Fibroblast of peridontal ligament (primary cell): ENCODE measurements at regions not wholly inside any gene's neighbourhood (a gene's known extent, or its start where the extent isn't known, plus 50 kb on each side); places are given as distances from the start of the nearest gene placed in this dataset.

Experiments
- DNase-seq: peaks from one replicate; pipeline ENCODE4 v3.0.0-alpha.2; 2010; ENCODE audit errors: extremely low read depth

DNA sequence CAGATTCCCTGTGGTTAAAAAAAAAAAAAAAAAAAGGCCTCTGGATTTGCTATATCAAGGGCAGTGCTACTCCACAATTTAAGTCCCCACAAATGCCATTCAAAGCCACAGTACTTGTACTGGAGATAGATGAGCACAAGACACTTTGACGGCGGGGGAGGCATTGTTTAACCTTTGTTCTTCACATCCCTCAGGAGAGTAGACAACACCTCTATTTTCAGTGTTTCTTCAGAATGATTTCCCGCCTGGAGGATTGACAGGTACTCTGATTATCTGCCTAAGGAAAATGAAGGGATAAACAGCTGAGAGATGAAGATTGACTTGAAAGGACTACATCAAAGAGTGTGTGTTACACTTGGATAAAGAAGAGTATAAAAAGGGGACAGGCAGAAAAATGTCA, 58.7 kb downstream of the OTOL1 start:
- no peak for DNase-seq

DNA sequence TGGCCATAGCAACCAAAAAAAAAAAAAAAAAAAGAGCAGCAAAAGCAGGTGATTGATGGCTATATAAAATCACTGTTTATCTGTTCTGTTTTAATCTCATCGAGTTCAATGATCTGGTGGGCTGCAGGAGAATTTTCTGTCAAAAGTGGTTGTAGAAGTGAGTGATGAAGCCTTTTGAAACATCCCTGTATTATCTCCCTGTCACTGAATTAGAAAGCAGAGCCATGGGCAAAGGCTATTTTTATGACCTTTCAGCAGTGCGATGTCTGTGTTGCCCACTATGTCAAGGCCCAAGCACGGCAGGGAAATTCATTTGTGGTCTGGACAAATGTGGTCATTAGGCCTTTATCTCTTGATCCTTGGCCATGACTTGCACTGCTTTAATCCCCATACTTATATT, 59.9 kb downstream of the OTOL1 start:
- no peak for DNase-seq

DNA sequence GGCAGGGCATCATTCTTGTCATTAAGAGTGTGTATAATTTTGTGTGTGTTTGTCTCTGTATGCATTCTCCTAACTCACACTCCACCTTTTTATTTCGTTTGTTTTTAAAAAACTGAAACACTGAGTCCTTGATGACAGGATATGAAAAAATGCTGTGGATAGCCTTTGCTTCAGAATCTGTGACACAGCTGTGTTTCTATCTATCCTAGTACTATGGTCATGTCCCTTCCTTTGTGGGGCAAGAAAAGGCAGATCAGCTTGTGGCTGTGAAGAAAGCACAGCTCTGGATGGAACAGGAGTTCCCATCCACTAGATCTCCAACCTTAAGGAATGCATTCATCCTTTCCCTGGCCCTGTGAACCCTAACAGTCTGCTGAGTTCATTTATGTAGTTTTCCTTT, 60.3 kb downstream of the OTOL1 start:
- no peak for DNase-seq

DNA sequence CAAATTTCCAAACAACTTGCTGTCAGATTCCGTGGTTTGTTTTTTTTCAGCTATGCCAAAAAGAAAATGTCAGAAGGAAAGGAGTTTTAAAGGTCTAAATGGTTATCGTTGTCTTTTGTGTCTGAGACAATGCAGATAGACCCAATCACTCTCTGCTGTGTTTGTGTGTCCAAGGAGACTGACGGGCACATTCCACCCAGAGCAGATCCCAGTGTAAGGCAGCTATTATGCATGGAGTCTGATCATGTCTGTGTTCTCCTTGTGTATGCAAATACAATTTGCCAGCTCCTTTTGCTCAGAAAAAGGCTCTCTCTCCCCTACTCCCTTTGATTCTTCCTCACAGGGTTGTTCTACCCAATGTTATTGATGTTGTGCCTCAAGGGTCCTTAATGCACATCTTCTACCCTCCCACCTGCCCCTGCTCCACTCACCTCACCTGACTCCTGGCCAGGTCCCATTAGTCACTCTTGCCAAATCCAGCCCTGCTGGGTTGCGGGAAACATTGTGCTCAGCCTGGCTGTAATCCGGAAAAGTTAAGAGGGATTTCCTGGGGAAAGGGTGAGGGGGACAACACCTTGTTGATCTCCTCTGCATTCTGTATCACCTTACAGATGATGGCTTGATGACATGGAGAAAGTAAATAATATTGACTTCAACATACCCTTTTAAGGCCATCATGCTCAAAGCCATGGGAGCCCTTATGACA, 61.0 kb downstream of the OTOL1 start:
- no peak for DNase-seq

DNA sequence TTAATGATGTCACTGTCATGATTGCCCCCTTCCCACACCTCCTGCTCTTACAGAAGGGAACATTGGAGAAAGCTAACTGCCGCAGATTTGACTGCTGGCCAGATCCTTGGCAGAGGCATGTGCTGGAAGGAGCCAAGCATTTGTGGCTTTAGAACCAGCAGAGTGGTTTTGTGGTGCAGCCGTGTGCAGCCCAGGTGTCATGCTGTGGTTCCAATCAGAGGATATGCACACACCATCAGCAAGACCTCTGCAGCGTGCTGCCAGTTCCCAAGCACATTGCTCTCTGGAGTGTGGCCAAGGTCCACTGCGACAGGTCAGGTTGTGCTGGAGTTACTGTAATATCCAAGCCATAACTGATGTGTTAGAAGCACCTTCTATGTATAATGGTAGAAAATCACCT, 61.6 kb downstream of the OTOL1 start:
- DNase-seq = no peak

DNA sequence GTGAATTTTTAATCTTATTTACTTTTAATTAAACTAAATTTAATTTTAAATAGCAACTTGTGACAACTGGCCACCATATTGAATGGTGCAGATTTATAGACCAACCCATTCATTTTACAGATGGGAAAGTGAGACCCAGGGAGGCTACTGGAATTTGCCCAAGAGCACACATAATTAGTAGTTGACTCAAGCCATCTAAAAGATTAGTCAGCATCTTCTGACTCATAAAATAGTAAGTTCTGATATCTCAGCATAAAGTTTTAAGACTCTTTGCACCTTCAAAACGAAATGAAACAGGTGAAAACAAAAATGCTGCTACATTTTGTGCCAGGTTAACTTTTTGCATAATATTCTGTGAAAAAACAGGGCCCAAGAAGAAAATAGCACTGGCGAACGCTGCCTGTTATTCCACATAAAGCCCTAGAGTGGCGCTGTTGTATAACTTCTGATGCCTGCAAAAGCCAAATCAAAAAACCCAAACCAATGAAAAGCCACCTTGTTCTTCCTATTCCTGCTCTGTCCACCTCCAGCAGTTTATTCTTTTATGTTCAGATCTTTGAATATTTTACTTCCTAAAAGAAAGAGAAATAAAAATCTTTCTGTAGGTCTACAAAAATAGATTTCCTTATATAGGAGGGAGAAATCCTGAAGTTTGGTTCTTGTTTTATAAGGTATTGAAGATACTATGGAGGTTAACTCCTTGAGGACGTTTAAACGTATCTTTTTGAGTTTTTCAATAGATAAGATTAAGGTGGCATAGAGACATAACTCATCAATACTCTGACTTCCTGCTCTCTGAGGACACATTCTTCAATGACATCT, 62.8 kb downstream of the OTOL1 start:
- DNase-seq = peak; percentile 6

DNA sequence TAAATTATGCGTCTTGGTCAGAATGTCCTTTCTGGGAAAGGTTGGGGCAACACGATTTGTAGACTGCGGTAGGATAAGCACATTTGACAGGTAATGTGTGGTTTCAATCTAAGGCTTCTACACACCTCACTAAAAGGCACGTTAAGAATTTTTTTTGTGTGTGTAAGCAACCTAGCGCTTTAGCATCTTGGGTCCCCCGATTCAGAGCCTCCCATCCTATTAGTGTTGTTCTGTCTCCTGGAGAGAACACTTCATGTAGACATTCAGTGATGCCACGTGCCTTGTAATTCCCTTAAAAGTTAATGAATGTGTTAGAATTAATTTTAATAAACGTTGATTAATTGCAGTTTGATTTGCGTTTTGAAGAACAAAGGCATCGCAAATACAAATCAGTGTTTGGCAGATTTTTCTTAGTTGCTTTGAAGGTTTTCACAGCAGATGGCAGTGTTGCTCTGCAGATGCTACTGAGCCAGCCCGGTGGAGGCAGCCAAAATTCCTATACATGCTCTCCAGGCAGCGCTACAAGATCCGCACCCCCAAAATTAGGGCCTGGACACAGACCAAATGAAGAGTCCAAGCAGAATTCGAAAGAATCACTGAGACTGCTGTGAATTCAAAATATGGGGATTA, 63.5 kb downstream of the OTOL1 start:
- DNase-seq = peak; percentile 8

DNA sequence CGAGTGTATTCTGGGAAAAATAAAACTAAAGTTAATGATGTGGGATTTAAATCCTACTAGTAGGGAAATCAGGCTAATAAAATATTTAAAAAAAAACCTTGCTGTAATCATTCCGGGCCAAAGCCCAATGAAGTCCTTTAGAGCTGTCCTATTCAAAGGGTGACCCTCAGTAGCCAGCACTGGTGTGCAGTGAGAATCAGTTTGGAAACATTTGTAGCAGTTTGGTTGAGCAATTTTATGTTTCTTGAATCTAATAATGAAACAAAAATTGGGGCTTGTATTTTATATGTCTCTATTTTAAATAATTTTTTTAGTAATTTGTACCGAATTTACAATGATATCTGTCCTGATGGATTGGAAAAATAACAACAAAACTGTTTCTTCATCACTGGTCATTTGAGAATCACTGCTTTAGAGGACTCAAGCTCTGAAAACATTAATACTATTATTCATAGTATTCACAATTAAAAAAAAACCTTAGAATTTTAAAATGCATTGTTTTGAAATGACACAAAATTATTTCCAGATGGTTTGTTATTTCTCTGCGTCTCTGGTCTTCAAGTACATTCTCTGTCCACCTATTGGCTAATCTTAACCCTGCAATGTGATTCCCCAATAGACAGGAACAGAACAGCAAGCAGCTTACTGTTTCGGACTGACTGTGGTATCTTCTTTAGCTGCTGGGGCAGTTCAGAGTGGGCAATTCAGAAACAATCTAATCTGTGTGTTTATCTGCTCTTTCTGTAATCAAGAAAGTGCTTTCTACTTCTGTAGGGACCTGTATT, 71.2 kb downstream of the OTOL1 start:
- peak; percentile 2 for DNase-seq

DNA sequence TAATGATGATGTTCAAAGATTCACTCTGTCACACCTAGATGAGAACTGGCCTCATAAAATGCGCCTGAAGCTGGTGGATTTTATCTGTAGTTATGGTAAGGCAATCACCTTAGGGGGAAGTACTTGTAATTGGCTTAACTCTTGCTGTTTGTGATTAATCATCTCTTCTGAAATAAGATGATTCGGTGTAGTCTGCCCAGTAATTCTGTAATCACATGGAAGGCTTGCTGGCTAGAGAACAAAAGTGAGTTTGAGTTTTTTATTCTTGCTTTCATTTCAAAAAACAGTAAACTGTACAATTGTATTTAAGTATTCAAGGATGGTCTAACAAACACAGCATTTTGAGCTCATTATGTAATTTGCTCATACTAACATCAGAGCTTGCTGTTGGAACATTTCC, 72.1 kb downstream of the OTOL1 start:
- no peak for DNase-seq

DNA sequence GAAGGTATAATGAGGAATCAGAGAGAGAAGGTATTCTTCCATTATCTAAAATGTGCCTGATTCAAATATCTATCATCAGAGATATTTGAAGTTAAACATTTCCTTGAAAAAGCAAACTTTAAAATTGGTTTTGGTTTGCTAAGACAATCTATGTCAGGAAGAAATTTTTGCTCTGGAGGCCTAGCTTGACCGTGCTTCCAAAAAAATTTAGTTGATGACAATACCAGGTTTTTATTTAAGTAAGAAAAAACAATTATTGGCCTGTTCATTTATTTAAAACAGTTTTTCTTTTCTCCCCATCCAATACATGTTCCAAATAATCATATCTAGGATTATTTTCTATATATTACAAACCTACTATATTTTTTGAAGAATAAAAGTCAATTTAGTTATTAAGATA, 75.3 kb downstream of the OTOL1 start:
- no peak for DNase-seq

DNA sequence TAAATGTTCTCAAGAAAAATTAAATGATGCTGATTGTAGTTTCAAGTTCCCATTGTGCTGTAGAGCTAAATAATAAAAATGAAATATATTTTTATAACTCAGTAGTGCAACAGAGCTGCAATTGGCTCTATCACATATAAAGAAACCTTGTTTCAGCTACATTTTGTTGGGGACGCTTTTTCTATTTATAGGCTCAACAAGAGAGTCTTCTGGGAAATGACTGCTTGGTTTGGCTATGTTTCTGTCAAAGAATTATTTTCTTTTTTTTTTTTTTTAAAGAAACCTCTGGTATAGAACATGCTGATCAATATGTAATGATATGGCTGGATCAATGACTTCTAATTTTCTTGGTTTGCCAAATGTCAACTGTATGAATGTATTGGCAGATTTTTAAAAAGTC, 76.5 kb downstream of the OTOL1 start:
- DNase-seq = no peak

DNA sequence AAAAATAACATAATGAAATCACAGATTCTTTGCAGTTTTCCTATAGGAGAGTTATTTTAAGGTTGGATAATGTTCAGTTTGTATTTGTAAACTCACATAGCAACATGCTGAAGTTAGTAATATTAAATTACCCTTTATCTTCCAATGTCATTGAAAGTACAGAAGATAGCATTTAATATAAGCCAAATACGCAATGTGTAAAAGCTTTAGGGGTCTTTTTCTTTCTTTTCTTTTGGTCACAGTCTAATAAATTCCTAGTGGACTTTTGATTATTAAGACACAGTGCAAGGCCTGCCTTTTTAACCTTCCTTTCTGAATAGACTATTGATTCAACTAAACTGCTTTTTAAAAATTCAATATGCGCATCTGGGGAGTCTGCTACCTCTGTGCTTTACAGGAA, 79.3 kb downstream of the OTOL1 start:
- no peak for DNase-seq

DNA sequence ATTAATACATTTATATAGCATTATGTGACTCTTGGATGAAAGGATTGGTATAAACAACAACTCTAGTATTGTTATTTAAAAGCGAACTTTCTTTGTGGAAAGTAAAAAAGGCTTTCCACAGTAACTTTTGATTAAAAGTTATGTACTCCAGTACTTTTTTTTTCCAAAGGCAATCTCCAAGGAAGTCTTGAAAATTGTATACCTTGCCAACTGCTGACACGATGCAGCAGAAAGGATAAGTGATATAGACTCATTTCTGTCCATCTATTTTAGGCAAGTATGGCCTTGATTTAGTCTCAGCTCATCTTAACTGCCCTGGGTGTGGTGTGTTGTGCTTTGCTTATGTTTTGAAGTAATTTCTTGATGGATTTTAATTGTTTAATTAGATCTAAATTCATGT, 79.7 kb downstream of the OTOL1 start:
- DNase-seq = no peak

DNA sequence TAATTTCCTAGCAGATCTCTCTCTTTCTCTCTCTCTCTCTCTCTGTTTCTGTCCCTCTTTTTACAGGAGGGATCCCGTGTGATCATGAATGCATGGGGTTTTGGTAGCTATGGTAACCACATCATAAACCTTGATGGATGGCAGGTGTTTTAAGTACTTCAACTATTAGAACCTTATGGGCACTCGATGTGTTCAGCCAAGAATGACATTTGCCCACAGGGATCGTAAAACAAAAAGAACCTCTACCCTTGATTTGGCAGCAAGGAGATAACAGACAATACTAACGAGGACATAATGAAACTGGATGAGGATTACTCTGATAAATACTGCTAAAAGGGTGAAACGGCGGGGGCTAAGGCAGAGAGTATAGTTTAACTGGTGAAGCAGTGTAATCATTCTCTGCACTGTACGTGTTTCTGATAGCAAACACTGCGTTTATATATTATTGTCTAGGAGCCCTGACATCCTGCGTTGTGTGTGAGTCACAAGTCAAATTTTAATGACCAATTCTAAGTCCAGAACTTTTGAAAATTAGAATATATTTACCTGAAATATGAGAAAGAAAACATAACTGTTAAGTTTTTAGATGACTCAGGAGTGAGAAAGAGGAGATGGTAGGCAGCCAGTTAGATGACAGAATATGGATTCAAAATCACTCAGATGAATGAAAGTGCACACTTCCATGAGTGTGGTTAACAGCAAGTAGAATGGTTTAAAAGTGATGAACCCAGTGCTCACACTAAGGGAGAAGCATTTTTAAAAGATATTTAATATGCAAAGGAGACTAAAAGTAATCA, 80.3 kb downstream of the OTOL1 start:
- DNase-seq = no peak

DNA sequence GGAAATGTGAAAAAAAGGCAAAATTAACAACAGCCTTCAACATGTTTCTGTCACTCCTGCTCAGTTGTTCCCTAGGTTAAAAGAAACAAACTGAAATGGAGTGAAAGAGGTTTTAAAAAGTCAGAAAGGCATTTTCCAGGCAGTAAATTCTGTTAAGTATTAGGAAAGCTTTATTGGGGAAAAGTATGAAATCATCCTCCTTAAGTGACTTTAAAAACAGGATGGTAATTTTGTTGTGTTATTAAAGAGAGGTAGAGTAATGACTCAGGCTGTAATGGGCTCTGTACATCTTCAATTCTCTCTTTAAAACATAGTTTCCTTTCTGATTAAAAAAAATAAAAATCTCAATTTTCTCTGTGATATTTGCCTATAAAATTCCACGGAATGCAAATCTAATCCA, 81.1 kb downstream of the OTOL1 start:
- DNase-seq = no peak

DNA sequence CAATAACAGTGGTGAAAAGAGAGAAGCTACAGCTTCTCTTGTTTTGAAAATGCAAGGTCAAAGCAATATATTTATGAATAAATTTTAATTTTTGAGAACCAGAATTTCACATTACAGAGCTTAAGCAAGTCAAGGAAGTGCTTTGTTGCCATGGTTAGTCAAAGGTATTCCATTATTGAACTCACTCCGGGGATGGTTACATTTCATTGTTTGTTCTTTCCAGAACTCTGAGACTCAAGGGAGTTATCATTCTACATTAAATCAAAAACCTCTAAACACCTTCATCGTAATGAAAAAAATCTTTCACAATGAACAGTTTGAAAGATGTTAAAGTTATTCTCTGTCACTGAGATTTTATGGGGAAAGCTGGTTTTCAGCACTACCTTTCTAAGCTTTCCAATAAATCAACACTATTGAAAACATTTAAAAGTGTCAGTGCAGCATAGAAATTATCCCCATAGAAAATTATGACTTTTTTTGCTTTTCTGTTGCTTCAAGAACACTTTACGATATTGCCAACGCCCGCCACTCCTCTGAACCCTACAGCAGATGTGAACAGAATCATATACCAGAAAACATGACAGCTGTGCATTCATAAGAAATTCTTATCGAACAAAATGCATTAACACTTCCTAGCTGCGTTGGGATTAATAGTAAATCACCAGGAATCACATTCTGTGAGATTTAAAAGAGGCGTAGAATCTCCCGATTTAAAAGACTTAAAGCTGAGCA, 83.0 kb downstream of the OTOL1 start:
- no peak for DNase-seq

DNA sequence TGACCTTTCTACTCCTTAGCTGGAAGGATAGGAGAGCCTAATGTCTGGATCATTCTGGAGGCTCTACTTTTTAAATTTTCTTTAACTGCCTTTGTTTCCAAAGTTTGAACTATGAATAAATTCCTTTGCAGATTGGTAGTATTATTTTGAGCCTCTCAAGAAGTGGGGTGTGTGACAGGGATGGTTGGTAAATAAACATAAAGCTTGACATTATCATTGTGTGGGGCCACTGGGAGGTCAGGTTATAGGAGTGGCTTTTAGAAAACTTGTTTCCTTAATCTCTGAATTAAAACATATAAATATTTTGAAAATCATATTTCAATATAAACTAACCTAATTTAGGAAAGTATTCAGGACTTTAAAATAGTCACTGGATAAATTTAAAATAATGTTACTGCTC, 89.3 kb downstream of the OTOL1 start:
- no peak for DNase-seq

DNA sequence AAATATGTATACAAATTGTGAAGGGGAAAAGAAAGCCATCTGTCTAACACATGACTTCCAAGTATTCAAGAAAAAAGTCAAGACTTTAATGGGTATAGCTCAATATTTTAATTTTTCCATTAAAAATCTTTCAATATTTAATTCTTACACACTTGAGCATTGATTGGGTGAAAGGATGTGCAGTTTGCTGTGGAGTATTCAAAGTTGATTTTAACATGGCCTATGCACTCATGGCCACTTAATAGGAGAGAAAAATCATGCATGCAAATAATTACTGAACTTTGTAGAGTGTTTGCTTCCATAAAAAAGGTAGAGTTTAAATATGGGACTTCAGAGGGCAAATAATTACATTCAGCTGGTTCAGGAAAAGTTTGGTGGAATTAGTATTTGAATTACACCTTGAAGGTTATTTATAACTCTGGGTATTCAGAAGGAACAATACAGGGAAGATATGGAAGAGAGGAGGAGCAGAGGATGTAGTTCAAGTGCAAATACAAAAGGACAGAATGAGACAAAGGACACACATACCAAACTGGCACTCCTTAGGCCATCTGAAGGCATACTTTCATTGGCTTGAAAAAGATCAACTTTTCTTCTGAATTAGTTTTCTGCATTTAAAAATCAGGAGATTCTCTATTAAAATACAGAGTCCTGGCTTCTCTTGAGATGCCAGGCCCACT, 90.1 kb downstream of the OTOL1 start:
- no peak for DNase-seq

DNA sequence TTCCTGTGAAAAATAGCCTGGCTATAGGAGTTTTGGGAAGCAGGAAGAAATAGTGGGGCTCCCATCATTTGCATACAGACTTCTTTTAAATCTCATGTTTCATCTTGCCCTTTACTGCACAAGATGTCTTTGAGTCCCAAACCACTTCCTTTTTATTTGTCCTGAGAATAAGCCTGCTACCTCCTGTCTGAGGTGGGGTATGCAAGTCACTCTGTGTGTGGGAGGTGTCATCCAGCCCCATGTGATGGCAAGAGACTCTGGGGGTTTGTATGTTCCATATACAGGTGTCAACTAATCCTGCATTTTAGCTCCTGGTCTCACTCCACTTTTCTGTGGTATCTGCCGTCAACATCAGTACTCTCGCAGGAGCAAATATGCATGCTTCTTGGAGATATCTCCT, 102.0 kb downstream of the OTOL1 start:
- no peak for DNase-seq

DNA sequence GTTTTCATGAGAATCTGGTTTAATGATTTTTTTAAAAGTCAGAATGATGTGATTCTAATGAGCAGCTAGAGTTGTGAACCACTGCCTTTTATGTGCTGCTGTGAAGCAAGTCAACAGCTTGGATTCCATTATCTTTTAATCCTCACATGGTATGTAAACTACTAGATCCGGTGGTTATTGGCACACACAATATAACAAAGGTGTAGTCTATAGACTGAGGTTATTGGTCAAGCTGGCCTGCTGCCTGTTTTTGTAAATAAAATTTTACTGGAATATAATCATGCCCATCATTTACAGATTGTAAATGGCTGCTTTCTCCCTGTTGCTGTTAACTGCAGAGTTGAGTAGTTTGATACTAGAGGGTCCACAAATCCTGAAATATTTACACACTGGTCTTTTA, 103.1 kb downstream of the OTOL1 start:
- no peak for DNase-seq
